GM23338 (cell line): ENCODE measurements at regions not wholly inside any gene's neighbourhood (a gene's known extent, or its start where the extent isn't known, plus 50 kb on each side); places are given as distances from the start of the nearest gene placed in this dataset.
"Not testable (repeated sequence)": the region's sequence is repeated elsewhere in the genome, so short reads cannot be mapped to it uniquely, and the experiment has no call there.

ENCODE experiments used
- ATAC-seq: fragments of 200-7000 bp; cut with Tn5 transposase; 3 replicates; pipeline ENCODE4 v1.9.1; 2020
- DNase-seq: peaks from one replicate; pipeline ENCODE4 v3.0.0-alpha.2; 2015; ENCODE audit warnings: low spot score
- H2AFZ ChIP-seq: fragments of 200-600 bp; sonication (generic); 2 replicates; pipeline ENCODE4 v1.8.0; 2016; ENCODE audit warnings: antibody characterized with exemption, mild to moderate bottlenecking, moderate library complexity
- H3F3A ChIP-seq: fragments of 200-600 bp; sonication (generic); replicated peaks from 2 replicates; pipeline ENCODE4 v1.8.0; 2017; ENCODE audit warnings: antibody characterized with exemption, mixed run types, low read depth
- H3K27ac ChIP-seq: fragments of 200-600 bp; sonication (generic); 2 replicates; pipeline ENCODE4 v1.6.1; 2016; ENCODE audit warnings: low read depth
- H3K27me3 ChIP-seq: fragments of 200-600 bp; sonication (generic); 2 replicates; pipeline ENCODE4 v1.8.0; 2016; ENCODE audit warnings: mild to moderate bottlenecking, mixed run types, moderate library complexity; ENCODE audit not compliant: insufficient read depth
- H3K36me3 ChIP-seq: fragments of 200-600 bp; sonication (generic); 2 replicates; pipeline ENCODE4 v1.8.0; 2016; ENCODE audit warnings: mild to moderate bottlenecking; ENCODE audit not compliant: insufficient read depth
- H3K4me1 ChIP-seq: fragments of 200-600 bp; sonication (generic); 2 replicates; pipeline ENCODE4 v1.8.0; 2016; ENCODE audit warnings: mild to moderate bottlenecking, moderate library complexity; ENCODE audit not compliant: insufficient read depth
- H3K4me2 ChIP-seq: fragments of 200-600 bp; sonication (generic); 2 replicates; pipeline ENCODE4 v1.7.1; 2017; ENCODE audit warnings: mixed run types
- H3K4me3 ChIP-seq: fragments of 200-600 bp; sonication (generic); 2 replicates; pipeline ENCODE4 v1.6.1; 2016; ENCODE audit warnings: mixed run types
- H3K79me2 ChIP-seq: fragments of 200-600 bp; sonication (generic); replicated peaks from 2 replicates; pipeline ENCODE4 v1.8.0; 2017; ENCODE audit warnings: mild to moderate bottlenecking; ENCODE audit not compliant: insufficient read depth
- H3K9me2 ChIP-seq: fragments of 200-600 bp; sonication (generic); 2 replicates; pipeline ENCODE4 v1.8.0; 2017; ENCODE audit not compliant: insufficient read depth
- H4K20me1 ChIP-seq: fragments of 200-600 bp; sonication (generic); replicated peaks from 2 replicates; pipeline ENCODE4 v1.8.0; 2017; ENCODE audit warnings: mild to moderate bottlenecking; ENCODE audit not compliant: insufficient read depth
- H3K27ac Mint-ChIP-seq: 2 replicates; pipeline ENCODE4 v1.8.0; 2020; ENCODE audit warnings: inconsistent platforms, mild to moderate bottlenecking, moderate library complexity, mixed read lengths
- H3K27me3 Mint-ChIP-seq: 3 replicates; pipeline ENCODE4 v1.8.0; 2022; ENCODE audit warnings: low read depth, mild to moderate bottlenecking, moderate library complexity, mixed read lengths, inconsistent platforms; ENCODE audit not compliant: insufficient read depth, poor library complexity
- H3K36me3 Mint-ChIP-seq: 3 replicates; pipeline ENCODE4 v1.8.0; 2021; ENCODE audit warnings: low read depth, mild to moderate bottlenecking, inconsistent platforms, moderate library complexity, mixed read lengths
- H3K4me1 Mint-ChIP-seq: 3 replicates; pipeline ENCODE4 v1.8.0; 2020; ENCODE audit warnings: mild to moderate bottlenecking, inconsistent platforms, mixed read lengths
- H3K4me3 Mint-ChIP-seq: 3 replicates; pipeline ENCODE4 v1.8.0; 2021; ENCODE audit warnings: moderate library complexity, mild to moderate bottlenecking, inconsistent platforms, mixed read lengths
- H3K9me3 Mint-ChIP-seq: 3 replicates; pipeline ENCODE4 v1.8.0; 2020; ENCODE audit warnings: moderate library complexity, mild to moderate bottlenecking, inconsistent platforms, mixed read lengths
- CREB1 ChIP-seq: fragments of 250-450 bp; sonication (Bioruptor Pico); IDR thresholded peaks from 2 replicates; pipeline ENCODE4 v1.5.0; 2020; ENCODE audit warnings: low read depth, mild to moderate bottlenecking, moderate library complexity
- NANOG ChIP-seq: IDR thresholded peaks from 2 replicates; pipeline ENCODE4 v1.6.1; 2016; ENCODE audit warnings: antibody characterized with exemption, borderline replicate concordance
- POLR2AphosphoS5 ChIP-seq: IDR thresholded peaks from 2 replicates; pipeline ENCODE4 v1.6.1; 2016; ENCODE audit warnings: antibody characterized with exemption, low read depth
- STAT1 ChIP-seq: IDR thresholded peaks from one replicate; pipeline ENCODE4 v1.6.1; 2016; ENCODE audit warnings: antibody characterized with exemption; ENCODE audit not compliant: unreplicated experiment
- ZNF114 ChIP-seq: fragments of 250-450 bp; sonication (Bioruptor Pico); IDR thresholded peaks from 2 replicates; pipeline ENCODE4 v1.5.0; 2020; ENCODE audit warnings: mild to moderate bottlenecking, moderate library complexity
- ZNF331 ChIP-seq: fragments of 250-450 bp; sonication (Bioruptor Pico); IDR thresholded peaks from 2 replicates; pipeline ENCODE4 v1.5.0; 2020; ENCODE audit warnings: low read depth, mild to moderate bottlenecking, moderate library complexity
- TF ChIP-seq, protein P1 (sequence below): IDR thresholded peaks from one replicate; pipeline ENCODE4 v1.6.1; 2018; ENCODE audit warnings: antibody characterized with exemption; ENCODE audit not compliant: unreplicated experiment
- TF ChIP-seq, protein P2 (sequence below), 2 experiments: fragments of 200-600 bp in 1 of 2; sonication (generic) in 1 of 2; conservative IDR thresholded peaks; 2 replicates each; pipeline versions ENCODE4 v1.5.1 to v1.6.1; 2016 to 2017; ENCODE audit warnings: antibody characterized with exemption in 2 of 2, low read depth in 2 of 2, mild to moderate bottlenecking in 2 of 2, moderate library complexity in 1 of 2

DNA sequence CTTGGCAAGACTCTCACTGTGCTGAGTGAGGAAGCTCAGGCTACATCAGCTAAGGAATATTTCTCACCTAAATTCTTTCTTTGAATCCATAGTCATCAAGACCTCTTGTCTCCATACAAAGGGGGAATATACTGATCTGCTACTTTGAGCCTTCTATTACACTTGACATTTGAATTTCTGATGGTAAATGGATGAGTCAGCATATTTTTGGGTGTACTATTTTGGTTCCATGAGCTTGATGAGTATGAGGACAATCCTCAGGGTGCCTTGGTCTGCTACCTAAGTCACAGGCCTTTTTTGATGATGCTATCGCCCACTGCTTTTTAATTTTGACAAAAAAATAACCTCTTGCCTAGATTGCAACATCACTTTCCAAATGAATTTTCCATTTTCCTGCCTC lies 415.7 kb downstream of the PPP1R2C start (continued):
- TF ChIP-seq, protein P1, sequence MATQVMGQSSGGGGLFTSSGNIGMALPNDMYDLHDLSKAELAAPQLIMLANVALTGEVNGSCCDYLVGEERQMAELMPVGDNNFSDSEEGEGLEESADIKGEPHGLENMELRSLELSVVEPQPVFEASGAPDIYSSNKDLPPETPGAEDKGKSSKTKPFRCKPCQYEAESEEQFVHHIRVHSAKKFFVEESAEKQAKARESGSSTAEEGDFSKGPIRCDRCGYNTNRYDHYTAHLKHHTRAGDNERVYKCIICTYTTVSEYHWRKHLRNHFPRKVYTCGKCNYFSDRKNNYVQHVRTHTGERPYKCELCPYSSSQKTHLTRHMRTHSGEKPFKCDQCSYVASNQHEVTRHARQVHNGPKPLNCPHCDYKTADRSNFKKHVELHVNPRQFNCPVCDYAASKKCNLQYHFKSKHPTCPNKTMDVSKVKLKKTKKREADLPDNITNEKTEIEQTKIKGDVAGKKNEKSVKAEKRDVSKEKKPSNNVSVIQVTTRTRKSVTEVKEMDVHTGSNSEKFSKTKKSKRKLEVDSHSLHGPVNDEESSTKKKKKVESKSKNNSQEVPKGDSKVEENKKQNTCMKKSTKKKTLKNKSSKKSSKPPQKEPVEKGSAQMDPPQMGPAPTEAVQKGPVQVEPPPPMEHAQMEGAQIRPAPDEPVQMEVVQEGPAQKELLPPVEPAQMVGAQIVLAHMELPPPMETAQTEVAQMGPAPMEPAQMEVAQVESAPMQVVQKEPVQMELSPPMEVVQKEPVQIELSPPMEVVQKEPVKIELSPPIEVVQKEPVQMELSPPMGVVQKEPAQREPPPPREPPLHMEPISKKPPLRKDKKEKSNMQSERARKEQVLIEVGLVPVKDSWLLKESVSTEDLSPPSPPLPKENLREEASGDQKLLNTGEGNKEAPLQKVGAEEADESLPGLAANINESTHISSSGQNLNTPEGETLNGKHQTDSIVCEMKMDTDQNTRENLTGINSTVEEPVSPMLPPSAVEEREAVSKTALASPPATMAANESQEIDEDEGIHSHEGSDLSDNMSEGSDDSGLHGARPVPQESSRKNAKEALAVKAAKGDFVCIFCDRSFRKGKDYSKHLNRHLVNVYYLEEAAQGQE: no peak
- TF ChIP-seq, protein P2, sequence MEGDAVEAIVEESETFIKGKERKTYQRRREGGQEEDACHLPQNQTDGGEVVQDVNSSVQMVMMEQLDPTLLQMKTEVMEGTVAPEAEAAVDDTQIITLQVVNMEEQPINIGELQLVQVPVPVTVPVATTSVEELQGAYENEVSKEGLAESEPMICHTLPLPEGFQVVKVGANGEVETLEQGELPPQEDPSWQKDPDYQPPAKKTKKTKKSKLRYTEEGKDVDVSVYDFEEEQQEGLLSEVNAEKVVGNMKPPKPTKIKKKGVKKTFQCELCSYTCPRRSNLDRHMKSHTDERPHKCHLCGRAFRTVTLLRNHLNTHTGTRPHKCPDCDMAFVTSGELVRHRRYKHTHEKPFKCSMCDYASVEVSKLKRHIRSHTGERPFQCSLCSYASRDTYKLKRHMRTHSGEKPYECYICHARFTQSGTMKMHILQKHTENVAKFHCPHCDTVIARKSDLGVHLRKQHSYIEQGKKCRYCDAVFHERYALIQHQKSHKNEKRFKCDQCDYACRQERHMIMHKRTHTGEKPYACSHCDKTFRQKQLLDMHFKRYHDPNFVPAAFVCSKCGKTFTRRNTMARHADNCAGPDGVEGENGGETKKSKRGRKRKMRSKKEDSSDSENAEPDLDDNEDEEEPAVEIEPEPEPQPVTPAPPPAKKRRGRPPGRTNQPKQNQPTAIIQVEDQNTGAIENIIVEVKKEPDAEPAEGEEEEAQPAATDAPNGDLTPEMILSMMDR (conservative IDR thresholded peaks at IDR 0.05; ENCODE audit: low read depth in 2 of 2): no peak
- TF ChIP-seq ZNF114 (no peak), POLR2AphosphoS5 (no peak), CREB1 (CRISPR knock-in tag) (no peak), STAT1 (no peak), NANOG (no peak), ZNF331 (CRISPR knock-in tag) (no peak)

DNA sequence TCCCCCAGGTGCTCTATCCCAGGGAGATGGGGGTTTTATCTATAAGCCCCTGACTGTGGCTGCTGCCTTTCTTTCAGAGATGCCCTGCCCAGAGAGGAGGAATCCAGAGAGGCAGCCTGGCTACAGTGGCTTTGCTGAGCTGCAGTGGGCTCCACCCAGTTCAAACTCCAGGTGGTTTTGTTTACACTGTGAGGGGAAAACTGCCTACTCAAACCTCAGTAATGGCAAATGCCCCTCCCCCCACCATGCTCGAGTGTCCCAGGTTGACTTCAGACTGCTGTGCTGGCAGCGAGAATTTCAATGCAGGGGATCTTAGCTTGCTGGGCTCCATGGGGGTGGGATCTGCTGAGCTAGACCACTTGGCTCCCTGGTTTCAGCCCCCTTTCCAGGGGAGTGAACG lies 419.6 kb upstream of the CASK start:
- not testable (repeated sequence) for H3K9me3 Mint-ChIP-seq, DNase-seq, H3K4me3 ChIP-seq

More for the DNA sequence above, 419.6 kb upstream of the CASK start:
- H3K79me2 ChIP-seq, H4K20me1 ChIP-seq, ATAC-seq, H3K36me3 ChIP-seq, H2AFZ ChIP-seq, H3K36me3 Mint-ChIP-seq, H3F3A ChIP-seq, H3K27me3 ChIP-seq, H3K27ac ChIP-seq, H3K4me2 ChIP-seq, H3K4me1 ChIP-seq, H3K27me3 Mint-ChIP-seq, H3K4me3 Mint-ChIP-seq, H3K4me1 Mint-ChIP-seq, H3K27ac Mint-ChIP-seq, H3K9me2 ChIP-seq: not testable (repeated sequence)
